DMS153 (cell line): ENCODE measurements at regions not wholly inside any gene's neighbourhood (a gene's known extent, or its start where the extent isn't known, plus 50 kb on each side); places are given as distances from the start of the nearest gene placed in this dataset.
"Not testable (repeated sequence)": the region's sequence is repeated elsewhere in the genome, so short reads cannot be mapped to it uniquely, and the experiment has no call there.

ENCODE experiments used
- DNase-seq: peaks from one replicate; lab custom pipeline; 2025; lab: John Stamatoyannopoulos, UW

GRCh38 chr11:71721840-71722239, 111.2 kb upstream of the DEFB108B start:
- DNase-seq, result not testable (repeated sequence)

GRCh38 chr11:71723991-71724390, 109.0 kb upstream of the DEFB108B start:
- not testable (repeated sequence) for DNase-seq

- not testable (repeated sequence) for DNase-seq
Measured at GRCh38 chr11:71730748-71731147, 102.3 kb upstream of the DEFB108B start.

- not testable (repeated sequence) for DNase-seq
Measured at GRCh38 chr11:71734368-71734767, 98.6 kb upstream of the DEFB108B start.

GRCh38 chr11:71738317-71738716, 94.7 kb upstream of the DEFB108B start:
- not testable (repeated sequence) for DNase-seq

GRCh38 chr11:71743385-71743784, 89.6 kb upstream of the DEFB108B start:
- not testable (repeated sequence) for DNase-seq

GRCh38 chr11:71745656-71746055, 87.3 kb upstream of the DEFB108B start:
- peak; percentile 27 for DNase-seq

- not testable (repeated sequence) for DNase-seq
Measured at GRCh38 chr11:71746263-71746662, 86.7 kb upstream of the DEFB108B start.

- not testable (repeated sequence) for DNase-seq
Measured at GRCh38 chr11:71748965-71749620, 83.9 kb upstream of the DEFB108B start.

GRCh38 chr11:71750908-71751307, 82.1 kb upstream of the DEFB108B start:
- not testable (repeated sequence) for DNase-seq

- DNase-seq, result not testable (repeated sequence)
Measured at GRCh38 chr11:71764695-71765491, 68.1 kb upstream of the DEFB108B start.

GRCh38 chr11:71767016-71767415, 66.0 kb upstream of the DEFB108B start:
- DNase-seq, result not testable (repeated sequence)

GRCh38 chr11:71772193-71772592, 60.8 kb upstream of the DEFB108B start:
- DNase-seq, result not testable (repeated sequence)

GRCh38 chr11:71774603-71775222, 58.3 kb upstream of the DEFB108B start:
- DNase-seq, result no peak

- peak; percentile 6 for DNase-seq
Measured at GRCh38 chr11:71780116-71780515, 52.9 kb upstream of the DEFB108B start.

GRCh38 chr11:71780771-71781170, 52.2 kb upstream of the DEFB108B start:
- DNase-seq, result peak; percentile 43

- not testable (repeated sequence) for DNase-seq
Measured at GRCh38 chr11:71781491-71781890, 51.5 kb upstream of the DEFB108B start.

- not testable (repeated sequence) for DNase-seq
Measured at GRCh38 chr11:71782229-71782861, 50.7 kb upstream of the DEFB108B start.

GRCh38 chr11:71783191-71783590, 49.8 kb upstream of the DEFB108B start:
- DNase-seq, result not testable (repeated sequence)
